NCI-H1930 (cell line): ENCODE measurements at regions not wholly inside any gene's neighbourhood (a gene's known extent, or its start where the extent isn't known, plus 50 kb on each side); places are given as distances from the start of the nearest gene placed in this dataset.

Experiments
- DNase-seq, 2 experiments: peaks; one replicate each; lab custom pipeline; 2025; lab: John Stamatoyannopoulos, UW

DNA sequence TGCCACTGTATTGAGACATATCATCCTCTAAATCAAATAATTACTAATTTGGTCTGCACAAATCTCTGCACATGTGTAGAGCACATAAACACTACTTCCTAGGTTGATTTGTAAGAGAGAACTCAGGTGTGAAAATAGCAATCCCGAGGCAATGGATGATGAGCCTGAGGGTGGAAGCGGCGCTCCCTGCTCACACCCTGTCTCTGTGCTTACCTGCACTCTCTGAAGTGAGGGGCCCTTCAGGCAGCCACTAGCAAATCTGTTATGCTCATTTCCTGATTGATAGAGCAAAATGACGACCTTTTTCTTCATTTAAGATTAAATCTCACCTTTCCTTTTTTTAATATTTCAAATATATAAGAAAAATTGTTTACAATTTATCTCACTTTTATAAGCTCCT is 1995.7 kb upstream of the AGA start:
- DNase-seq, result no peak

DNA sequence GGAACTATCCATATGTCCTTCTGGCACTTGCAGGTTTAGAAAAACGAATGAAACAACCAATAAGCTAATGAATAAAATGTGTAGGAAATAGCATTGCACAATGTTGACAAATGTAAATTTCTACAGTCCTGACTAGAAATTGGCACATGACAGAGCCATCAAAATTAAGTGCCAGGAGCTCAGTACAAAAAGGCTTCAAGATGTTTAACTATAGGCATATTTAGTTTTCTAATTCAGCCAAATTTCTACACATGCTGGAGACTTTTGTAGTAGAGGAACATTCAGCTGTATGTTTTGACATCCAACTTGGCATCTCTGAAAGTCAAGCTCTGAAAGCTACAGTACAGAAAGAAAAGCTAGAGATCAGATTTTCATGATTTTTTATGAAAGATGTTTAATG is 1999.4 kb upstream of the AGA start:
- DNase-seq, result no peak

GRCh38 chr4:179447308-179447707 is 2005.1 kb upstream of the AGA start:
- no peak for DNase-seq

DNA sequence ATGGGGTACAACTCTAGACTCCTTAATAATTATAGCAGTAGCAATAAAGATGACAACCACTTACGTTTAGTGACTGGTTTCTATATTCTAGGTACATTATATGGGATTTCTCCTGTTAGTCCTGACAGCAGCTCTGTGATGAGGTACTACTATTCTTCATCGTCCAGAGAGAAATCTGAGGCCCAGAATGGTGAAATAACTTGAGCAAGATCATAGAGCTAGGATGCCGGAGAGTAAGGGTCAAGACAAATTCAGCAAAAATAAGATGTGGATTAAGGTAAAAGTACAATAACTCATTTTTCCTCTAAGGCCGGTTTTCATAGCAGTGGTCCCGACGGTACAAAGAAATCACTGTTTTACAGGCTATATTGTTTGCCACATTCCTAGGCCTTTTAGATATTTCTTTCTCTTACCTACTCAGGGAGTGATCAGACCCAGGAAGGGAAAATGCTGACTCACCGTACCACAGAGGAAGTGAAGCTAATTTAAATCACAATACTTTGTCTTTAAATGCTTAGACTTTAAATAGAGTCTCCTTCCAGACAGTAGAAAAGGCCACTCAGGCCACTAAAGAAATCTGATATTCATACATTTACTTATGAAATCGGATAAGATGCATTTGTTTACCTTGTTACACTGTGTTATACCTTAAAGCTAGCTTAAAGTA is 2023.0 kb upstream of the AGA start:
- no peak for DNase-seq

- DNase-seq, result no peak
These were observed 2025.6 kb upstream of the AGA start for GRCh38 chr4:179467878-179468277.

GRCh38 chr4:179472164-179472563 is 2029.9 kb upstream of the AGA start:
- no peak for DNase-seq

- DNase-seq, result no peak
These were observed 2036.4 kb upstream of the AGA start for GRCh38 chr4:179478608-179479007.

- DNase-seq, result no peak
These were observed 2043.5 kb upstream of the AGA start for GRCh38 chr4:179485781-179486180.

DNA sequence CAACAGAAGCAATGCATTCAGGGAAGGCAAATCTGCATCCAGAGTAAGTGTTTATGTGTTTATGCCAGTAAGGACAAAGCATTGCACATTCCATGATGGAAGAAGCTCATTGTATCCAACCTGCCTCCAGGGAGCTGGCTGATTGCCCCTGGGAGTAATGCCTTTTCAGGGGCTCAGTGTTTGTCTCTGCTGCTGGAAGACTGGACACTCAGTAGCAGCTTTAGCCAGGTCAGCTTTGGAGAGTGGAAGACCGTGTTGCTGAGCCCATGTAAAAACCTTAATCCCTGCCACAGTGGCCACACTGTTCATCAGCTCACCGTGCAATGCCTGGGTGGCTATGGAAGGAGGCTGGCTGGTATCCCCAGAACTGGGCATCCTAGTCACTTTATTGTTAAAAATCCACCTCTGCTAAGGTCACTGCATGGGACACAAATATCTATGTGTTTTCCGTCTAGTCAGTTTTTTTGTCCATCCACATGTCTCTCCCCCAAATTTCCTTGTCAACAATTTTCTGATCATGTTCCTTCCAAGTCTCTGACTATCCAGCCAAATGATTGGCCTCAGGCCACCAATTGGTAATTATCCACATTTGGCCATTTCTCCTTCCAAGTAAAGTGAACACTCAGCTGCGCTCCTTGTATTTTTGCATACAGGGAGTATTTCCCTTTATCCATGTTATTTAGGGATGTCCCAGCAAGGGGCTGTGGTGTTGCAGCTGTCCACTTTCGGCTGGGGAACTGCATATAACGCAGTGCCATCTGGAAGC is 2044.5 kb upstream of the AGA start:
- no peak for DNase-seq

- DNase-seq, result no peak
These were observed 2050.2 kb upstream of the AGA start for GRCh38 chr4:179492260-179493080.

GRCh38 chr4:179503976-179504375 is 2061.7 kb upstream of the AGA start:
- no peak for DNase-seq

GRCh38 chr4:179509489-179509888 is 2067.3 kb upstream of the AGA start:
- no peak for DNase-seq

DNA sequence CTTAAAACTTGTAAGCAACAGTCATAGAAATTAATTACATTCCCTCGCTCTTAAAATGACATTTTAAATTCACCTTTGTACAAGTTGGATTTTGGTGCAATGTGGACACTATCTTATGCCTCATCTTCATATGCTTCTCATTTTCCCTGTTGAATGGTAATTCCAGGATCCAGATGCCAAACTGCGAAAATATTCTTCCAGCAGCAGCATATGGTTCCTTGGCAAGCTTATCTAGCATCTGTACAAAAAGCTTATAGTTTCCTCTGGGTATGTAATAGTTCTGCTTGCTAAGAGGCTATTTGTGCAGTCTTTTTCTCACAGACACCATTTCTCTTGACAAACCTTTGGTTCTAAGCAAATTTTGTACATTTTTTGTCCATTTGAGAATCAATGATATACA is 2079.7 kb upstream of the AGA start:
- DNase-seq, result no peak

DNA sequence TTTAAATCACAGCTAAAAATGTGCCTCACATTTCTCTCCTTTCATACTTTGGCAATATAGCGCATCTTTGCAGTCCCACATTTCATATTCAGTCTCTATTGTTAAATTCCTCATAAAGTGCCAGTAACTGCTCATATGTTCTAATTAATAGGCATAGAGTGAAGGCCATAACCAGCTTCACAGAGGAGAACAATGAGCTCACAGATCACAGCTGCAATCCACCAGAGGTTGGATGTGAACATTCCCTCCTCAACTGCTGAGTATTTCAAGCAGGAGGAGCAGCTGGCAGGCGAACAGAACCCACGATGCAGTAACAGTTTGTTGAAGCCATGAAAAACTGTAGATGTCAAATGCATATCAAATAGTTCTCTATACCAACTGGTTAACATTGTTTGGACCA is 2088.7 kb upstream of the AGA start:
- DNase-seq, result no peak

- DNase-seq, result no peak
These were observed 2094.5 kb upstream of the AGA start for GRCh38 chr4:179536694-179537093.

DNA sequence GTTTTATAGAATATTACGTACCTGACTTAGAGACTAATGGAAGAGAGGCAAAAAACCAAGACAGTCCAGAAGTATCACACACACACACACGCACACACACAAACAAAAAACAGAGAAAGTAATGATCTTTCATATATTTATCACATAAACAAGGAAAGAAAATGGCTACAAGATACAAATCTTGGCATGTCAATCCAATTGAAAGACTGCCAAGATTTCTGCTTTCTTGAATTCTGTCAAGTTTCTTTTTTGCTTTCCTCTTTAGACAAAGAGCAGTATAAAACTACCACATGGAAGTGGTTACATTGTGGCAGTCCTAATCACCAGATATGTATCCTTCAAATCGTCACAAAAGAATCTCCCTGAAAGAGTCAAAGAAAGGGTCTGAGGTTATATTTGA is 2097.4 kb upstream of the AGA start:
- no peak for DNase-seq

DNA sequence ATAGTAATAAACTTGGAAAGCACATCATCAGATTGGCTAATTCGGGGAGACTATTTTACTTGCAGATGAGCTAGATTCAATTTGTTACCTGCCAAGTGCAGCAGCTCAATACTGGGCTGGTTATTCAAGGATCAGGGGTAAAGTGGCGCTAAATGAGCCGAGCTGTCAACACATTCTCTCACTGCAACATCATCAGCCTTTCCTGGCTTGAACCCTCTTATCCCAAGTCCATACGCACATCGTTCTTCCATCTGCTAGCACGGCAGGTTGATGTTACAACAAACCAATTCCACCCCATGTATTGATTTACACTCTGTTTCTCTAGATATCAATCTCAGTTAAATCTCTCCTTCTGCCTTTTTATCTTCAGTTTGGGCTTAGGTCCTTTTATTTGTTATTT is 2101.5 kb upstream of the AGA start:
- DNase-seq, result no peak

- no peak for DNase-seq
These were observed 2102.3 kb upstream of the AGA start for GRCh38 chr4:179544496-179544895.

DNA sequence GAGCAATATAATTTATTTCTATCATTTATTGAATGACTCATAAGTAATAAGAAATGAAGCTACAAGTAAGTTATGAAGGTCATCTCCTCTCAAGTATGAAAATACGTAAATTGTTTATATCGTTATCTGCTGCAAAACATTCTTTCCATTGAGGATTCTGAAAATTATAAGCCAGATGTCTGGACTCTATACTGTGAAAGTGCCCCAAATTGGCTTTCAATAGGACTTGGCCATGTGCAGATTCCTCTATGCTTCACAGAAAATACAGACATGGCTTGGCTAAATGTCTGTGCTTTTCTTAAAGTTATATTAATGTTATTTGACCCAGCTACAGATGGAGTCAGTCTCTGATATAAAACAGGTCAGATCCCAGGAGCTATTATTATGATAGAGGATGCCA is 2109.9 kb upstream of the AGA start:
- no peak for DNase-seq

GRCh38 chr4:179563741-179564140 is 2121.5 kb upstream of the AGA start:
- no peak for DNase-seq

- no peak for DNase-seq
These were observed 2127.3 kb upstream of the AGA start for GRCh38 chr4:179569549-179569948.

- no peak for DNase-seq
These were observed 2140.1 kb upstream of the AGA start for GRCh38 chr4:179582164-179582905.
